ENCODE measurements at regions not wholly inside any gene's neighbourhood (a gene's known extent, or its start where the extent isn't known, plus 50 kb on each side); places are given as distances from the start of the nearest gene placed in this dataset.

DNA sequence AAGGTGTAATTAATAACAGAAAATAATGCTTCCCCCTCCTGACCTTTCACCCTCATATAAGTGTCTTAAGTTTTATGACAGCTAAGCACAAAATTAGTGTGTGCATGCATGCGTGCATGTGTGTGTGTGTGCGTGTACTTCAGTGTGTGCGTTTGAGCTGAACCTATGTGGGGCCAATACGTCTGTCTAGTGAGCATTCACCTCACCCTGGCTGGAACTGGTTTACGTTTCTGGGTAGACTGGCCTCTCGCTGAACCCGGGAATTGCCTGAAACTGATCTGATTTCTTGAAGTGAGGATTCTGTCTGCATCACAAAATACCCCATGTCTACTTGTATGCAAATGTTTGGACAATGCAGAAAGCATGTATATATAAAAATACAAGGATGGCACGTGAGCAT, 68.2 kb upstream of the TBX3 start:
- no peaks in the 10 kb centered on the region for H3K9me2 ChIP-seq (ENCODE audit: insufficient read depth, low read length)
- no peaks in the 10 kb centered on the region for H3K27me3 ChIP-seq (ENCODE audit: insufficient read depth, low read depth, low read length)
- H3K27ac ChIP-seq (ENCODE audit: low read length), result no peak overlapping the region
- H4K20me1 ChIP-seq (ENCODE audit: insufficient read depth), result no peaks in the 10 kb centered on the region
- no peaks in the 10 kb centered on the region for H3K36me3 ChIP-seq (ENCODE audit: insufficient read depth, low read length)
- H3F3A ChIP-seq (ENCODE audit: insufficient read depth, low read length, poor library complexity, severe bottlenecking), result no peaks in the 10 kb centered on the region
- no peaks in the 10 kb centered on the region for H3K79me2 ChIP-seq (replicated peaks; ENCODE audit: insufficient read depth, low read length)
- TF ChIP-seq, protein P1, sequence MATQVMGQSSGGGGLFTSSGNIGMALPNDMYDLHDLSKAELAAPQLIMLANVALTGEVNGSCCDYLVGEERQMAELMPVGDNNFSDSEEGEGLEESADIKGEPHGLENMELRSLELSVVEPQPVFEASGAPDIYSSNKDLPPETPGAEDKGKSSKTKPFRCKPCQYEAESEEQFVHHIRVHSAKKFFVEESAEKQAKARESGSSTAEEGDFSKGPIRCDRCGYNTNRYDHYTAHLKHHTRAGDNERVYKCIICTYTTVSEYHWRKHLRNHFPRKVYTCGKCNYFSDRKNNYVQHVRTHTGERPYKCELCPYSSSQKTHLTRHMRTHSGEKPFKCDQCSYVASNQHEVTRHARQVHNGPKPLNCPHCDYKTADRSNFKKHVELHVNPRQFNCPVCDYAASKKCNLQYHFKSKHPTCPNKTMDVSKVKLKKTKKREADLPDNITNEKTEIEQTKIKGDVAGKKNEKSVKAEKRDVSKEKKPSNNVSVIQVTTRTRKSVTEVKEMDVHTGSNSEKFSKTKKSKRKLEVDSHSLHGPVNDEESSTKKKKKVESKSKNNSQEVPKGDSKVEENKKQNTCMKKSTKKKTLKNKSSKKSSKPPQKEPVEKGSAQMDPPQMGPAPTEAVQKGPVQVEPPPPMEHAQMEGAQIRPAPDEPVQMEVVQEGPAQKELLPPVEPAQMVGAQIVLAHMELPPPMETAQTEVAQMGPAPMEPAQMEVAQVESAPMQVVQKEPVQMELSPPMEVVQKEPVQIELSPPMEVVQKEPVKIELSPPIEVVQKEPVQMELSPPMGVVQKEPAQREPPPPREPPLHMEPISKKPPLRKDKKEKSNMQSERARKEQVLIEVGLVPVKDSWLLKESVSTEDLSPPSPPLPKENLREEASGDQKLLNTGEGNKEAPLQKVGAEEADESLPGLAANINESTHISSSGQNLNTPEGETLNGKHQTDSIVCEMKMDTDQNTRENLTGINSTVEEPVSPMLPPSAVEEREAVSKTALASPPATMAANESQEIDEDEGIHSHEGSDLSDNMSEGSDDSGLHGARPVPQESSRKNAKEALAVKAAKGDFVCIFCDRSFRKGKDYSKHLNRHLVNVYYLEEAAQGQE (IDR thresholded peaks at IDR 0.05; ENCODE audit: borderline replicate concordance), result no peak
- TF ChIP-seq EP300 (conservative IDR thresholded peaks at IDR 0.05; ENCODE audit: poor library complexity, severe bottlenecking) (no peak), RAD21 (conservative IDR thresholded peaks at IDR 0.05) (no peak), TAF1 (IDR thresholded peaks at IDR 0.05; ENCODE audit: low read depth) (no peak), SMC3 (conservative IDR thresholded peaks at IDR 0.05; ENCODE audit: poor library complexity) (no peak), POLR2AphosphoS5 (IDR thresholded peaks at IDR 0.05) (no peak), MXI1 (conservative IDR thresholded peaks at IDR 0.05; ENCODE audit: poor library complexity, severe bottlenecking) (no peak), EZH2 (IDR thresholded peaks at IDR 0.05; ENCODE audit: borderline replicate concordance, insufficient read depth, low read length, poor library complexity, severe bottlenecking) (no peak)
- TF ChIP-seq, protein P2, sequence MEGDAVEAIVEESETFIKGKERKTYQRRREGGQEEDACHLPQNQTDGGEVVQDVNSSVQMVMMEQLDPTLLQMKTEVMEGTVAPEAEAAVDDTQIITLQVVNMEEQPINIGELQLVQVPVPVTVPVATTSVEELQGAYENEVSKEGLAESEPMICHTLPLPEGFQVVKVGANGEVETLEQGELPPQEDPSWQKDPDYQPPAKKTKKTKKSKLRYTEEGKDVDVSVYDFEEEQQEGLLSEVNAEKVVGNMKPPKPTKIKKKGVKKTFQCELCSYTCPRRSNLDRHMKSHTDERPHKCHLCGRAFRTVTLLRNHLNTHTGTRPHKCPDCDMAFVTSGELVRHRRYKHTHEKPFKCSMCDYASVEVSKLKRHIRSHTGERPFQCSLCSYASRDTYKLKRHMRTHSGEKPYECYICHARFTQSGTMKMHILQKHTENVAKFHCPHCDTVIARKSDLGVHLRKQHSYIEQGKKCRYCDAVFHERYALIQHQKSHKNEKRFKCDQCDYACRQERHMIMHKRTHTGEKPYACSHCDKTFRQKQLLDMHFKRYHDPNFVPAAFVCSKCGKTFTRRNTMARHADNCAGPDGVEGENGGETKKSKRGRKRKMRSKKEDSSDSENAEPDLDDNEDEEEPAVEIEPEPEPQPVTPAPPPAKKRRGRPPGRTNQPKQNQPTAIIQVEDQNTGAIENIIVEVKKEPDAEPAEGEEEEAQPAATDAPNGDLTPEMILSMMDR (IDR thresholded peaks at IDR 0.05; ENCODE audit: poor library complexity, severe bottlenecking), result no peak
- no peak overlapping the region for H3K9ac ChIP-seq (ENCODE audit: low read length)
- no peak overlapping the region for H3K4me3 ChIP-seq (ENCODE audit: low read length)
- H2AFZ ChIP-seq (ENCODE audit: low read depth, low read length), result no peak overlapping the region
- H3K9me3 ChIP-seq (ENCODE audit: low read length), result no peaks in the 10 kb centered on the region
- H3K4me2 ChIP-seq (ENCODE audit: low read length), result no peak overlapping the region

DNA sequence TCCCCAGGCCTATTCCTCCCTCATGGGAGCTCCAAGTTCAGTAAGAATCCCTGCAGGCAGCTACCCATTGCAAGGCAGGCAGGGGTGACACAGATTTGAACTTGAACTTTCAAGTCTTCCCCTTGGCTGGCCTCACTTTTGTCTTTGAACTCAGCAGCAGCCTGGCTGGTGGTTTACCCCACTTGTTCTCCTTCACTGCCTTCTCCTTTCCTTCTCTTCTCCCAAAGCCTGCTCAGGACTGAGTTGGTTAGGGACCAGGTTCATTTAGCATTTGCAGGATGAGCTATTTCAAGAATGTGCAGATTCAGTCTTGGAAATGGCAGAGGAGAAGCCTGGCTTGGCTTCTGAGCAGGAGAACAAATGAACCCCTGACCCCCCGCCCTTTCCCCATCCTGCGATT, 67.7 kb upstream of the TBX3 start:
- no peak overlapping the region for H3K9ac ChIP-seq (ENCODE audit: low read length)
- H3K27ac ChIP-seq (ENCODE audit: low read length), result no peak overlapping the region
- H2AFZ ChIP-seq (ENCODE audit: low read depth, low read length), result no peak overlapping the region
- TF ChIP-seq EZH2 (IDR thresholded peaks at IDR 0.05; ENCODE audit: borderline replicate concordance, insufficient read depth, low read length, poor library complexity, severe bottlenecking) (no peak), MXI1 (conservative IDR thresholded peaks at IDR 0.05; ENCODE audit: poor library complexity, severe bottlenecking) (no peak), TAF1 (IDR thresholded peaks at IDR 0.05; ENCODE audit: low read depth) (no peak), POLR2AphosphoS5 (IDR thresholded peaks at IDR 0.05) (no peak), RAD21 (conservative IDR thresholded peaks at IDR 0.05) (no peak), EP300 (conservative IDR thresholded peaks at IDR 0.05; ENCODE audit: poor library complexity, severe bottlenecking) (no peak), SMC3 (conservative IDR thresholded peaks at IDR 0.05; ENCODE audit: poor library complexity) (no peak)
- TF ChIP-seq, protein P2 (IDR thresholded peaks at IDR 0.05; ENCODE audit: poor library complexity, severe bottlenecking), result no peak
- TF ChIP-seq, protein P1 (IDR thresholded peaks at IDR 0.05; ENCODE audit: borderline replicate concordance), result no peak
- H3F3A ChIP-seq (ENCODE audit: insufficient read depth, low read length, poor library complexity, severe bottlenecking), result no peaks in the 10 kb centered on the region
- no peaks in the 10 kb centered on the region for H3K36me3 ChIP-seq (ENCODE audit: insufficient read depth, low read length)
- H3K4me2 ChIP-seq (ENCODE audit: low read length), result no peak overlapping the region
- H4K20me1 ChIP-seq (ENCODE audit: insufficient read depth), result no peaks in the 10 kb centered on the region
- no peak overlapping the region for H3K4me3 ChIP-seq (ENCODE audit: low read length)
- H3K79me2 ChIP-seq (replicated peaks; ENCODE audit: insufficient read depth, low read length), result no peaks in the 10 kb centered on the region
- no peaks in the 10 kb centered on the region for H3K27me3 ChIP-seq (ENCODE audit: insufficient read depth, low read depth, low read length)
- no peaks in the 10 kb centered on the region for H3K9me3 ChIP-seq (ENCODE audit: low read length)
- H3K9me2 ChIP-seq (ENCODE audit: insufficient read depth, low read length), result no peaks in the 10 kb centered on the region
